AG10803 (cell line): ENCODE measurements at regions not wholly inside any gene's neighbourhood (a gene's known extent, or its start where the extent isn't known, plus 50 kb on each side); places are given as distances from the start of the nearest gene placed in this dataset.

Experiments used
- DNase-seq: peaks from one replicate; pipeline ENCODE4 v3.0.0; 2010; ENCODE audit warnings: low read depth
- H3K4me3 ChIP-seq: 2 replicates; pipeline ENCODE4 v1.5.1; 2011; ENCODE audit warnings: mild to moderate bottlenecking, low read length, control low read depth
- TF ChIP-seq, protein P1 (sequence below): conservative IDR thresholded peaks from 2 replicates; pipeline ENCODE4 v1.5.1; 2011; ENCODE audit warnings: mild to moderate bottlenecking, low read length, control low read depth, inconsistent platforms

DNA sequence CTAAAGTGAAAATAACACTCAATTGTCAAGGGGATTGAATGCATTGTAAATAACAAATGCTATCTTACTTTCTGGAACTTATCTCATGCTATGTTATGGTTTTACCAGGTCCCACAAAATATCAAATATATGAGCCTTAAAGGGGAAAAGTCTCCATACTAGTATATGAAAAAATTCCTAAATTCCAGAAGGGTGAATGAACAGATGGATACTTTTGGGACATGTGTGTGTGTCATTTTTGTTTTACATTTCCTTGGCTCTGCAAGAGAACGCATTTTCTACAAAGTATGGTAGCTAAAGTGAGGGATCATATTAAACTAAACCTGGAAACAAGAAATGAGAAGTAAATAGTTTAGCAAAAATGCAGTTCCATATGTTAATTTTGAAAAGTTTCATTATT is 682.8 kb downstream of the INHBA start:
- DNase-seq: no peak
- TF ChIP-seq, protein P1, sequence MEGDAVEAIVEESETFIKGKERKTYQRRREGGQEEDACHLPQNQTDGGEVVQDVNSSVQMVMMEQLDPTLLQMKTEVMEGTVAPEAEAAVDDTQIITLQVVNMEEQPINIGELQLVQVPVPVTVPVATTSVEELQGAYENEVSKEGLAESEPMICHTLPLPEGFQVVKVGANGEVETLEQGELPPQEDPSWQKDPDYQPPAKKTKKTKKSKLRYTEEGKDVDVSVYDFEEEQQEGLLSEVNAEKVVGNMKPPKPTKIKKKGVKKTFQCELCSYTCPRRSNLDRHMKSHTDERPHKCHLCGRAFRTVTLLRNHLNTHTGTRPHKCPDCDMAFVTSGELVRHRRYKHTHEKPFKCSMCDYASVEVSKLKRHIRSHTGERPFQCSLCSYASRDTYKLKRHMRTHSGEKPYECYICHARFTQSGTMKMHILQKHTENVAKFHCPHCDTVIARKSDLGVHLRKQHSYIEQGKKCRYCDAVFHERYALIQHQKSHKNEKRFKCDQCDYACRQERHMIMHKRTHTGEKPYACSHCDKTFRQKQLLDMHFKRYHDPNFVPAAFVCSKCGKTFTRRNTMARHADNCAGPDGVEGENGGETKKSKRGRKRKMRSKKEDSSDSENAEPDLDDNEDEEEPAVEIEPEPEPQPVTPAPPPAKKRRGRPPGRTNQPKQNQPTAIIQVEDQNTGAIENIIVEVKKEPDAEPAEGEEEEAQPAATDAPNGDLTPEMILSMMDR: no peak

DNA sequence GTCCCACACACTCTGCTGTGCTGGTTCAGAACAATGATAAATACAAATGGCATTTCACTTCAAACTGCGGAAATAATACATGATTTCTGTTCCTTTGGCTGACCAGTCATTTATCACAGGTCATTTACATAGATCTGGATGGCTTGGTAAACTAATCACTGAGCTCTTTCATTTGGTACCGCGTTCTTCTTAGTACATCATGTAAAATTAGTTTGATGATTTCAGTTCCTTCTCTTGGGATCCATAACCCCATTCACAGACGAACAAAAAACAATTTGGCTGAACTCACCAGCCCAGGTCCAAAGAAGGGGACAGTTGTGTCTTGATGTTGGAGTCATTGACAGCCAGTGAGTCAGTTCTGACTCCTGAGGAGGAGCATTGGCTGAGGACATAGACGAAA is 689.8 kb downstream of the INHBA start:
- no peak for DNase-seq
- TF ChIP-seq, protein P1: no peak
- no peak overlapping the region for H3K4me3 ChIP-seq

More for the DNA sequence above, 682.8 kb downstream of the INHBA start:
- no peak overlapping the region for H3K4me3 ChIP-seq

DNA sequence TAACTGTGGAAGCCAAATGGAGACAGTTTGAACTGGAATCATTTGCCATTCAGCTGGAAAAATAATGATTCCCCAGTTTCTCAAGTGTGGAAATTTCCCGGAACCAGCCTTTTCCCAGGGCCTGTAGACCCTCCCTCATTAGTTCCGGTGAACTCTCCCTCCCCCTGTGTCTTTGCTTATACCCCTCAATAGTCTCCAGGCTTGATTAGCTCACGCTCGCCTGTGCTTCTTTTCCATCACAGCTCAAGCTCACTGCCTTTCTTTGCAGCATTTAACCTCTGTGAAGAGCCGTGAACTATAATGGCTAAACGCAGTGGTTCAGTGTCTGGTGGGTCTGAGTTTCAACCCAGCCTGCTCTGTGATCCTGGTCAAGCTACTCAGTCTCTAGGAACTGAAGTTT is 690.8 kb downstream of the INHBA start:
- no peak for DNase-seq
- TF ChIP-seq, protein P1: no peak
- no peak overlapping the region for H3K4me3 ChIP-seq

DNA sequence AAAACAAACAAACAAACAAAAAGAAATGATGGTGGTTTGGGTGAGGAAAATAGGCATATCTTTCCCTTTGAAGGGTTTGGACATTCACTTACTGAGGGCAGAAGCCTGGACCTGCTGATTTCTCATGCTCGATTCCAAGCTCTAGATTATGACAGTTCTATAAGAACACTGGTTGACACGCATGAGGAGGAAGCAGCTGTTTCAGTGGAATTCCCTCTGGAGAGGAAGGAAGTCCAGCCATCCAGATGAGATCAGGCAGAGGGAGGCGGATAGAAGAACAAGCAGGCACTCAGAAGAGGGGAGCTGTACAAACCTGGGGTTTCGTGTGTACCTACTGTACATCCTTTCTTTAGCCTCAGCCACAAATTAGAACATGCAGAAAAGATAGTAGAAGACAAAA is 691.9 kb downstream of the INHBA start:
- TF ChIP-seq, protein P1: no peak
- peak; percentile 76 for DNase-seq
- no peak overlapping the region for H3K4me3 ChIP-seq

DNA sequence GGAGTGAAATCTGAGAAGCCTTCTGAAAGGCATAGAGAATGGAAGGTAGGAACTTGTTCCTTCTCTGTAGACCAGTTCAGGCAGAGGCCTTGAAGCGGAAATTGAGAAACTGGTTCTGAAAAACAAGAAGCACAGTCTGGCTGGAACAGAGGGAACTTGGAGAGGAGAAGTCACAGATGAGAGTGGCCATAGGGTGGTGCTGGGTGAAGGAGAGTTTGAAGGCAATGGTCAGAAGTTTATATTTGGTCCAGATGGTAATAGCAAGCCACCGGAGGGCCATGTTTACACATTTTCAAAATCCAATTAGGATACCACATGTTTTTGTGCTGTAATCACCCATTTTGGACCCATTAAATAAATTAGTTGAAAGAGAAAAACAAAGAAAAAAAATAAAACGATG is 692.5 kb downstream of the INHBA start:
- TF ChIP-seq, protein P1: peak; percentile 33; the same call in 1 of the 2 replicates
- DNase-seq: peak; percentile 81

DNA sequence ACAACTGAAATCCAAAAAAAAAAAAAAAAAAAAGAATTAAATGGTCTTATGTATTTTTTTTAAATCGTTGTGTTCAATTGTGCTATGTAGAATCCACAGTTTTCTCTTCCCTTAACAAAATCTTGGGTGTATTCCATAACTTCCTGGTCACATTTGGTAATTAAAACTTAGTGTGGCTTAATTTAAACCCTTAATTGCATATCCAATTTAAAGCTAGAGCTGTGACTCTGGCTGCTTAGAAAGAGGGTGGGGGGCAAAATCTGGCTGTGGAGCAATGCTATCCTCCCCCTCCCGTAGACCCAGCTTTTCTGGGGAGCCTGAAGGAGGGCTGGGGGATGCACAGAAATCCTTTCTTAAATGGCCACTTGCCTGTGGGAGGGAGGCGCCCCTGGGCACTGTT is 695.1 kb downstream of the INHBA start:
- DNase-seq: no peak
- TF ChIP-seq, protein P1: no peak
- H3K4me3 ChIP-seq: no peak overlapping the region

More for the DNA sequence above, 692.5 kb downstream of the INHBA start:
- no peak overlapping the region for H3K4me3 ChIP-seq

DNA sequence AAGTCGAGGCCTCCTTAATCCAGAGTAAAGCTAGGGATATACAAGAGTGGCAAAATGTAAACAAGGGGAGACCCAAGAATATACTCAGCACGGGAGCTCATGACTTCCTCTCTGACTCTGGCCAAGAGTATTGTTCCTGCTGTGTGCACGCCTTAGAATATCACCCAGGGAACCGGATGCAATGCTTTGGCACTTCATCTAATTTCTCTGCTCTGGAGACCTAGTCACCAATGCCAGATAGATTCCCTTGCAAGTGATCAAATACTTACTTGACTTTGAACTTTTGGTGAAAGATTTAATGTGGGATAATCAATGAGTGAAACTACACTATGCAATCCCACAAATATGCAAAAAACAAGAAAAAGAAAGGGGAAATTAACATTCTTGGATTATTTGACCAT is 695.5 kb downstream of the INHBA start:
- peak; percentile 60 for DNase-seq
- H3K4me3 ChIP-seq: no peak overlapping the region
- TF ChIP-seq, protein P1: no peak
